ENCODE measurements at regions not wholly inside any gene's neighbourhood (a gene's known extent, or its start where the extent isn't known, plus 50 kb on each side); places are given as distances from the start of the nearest gene placed in this dataset.

- no peak for TF ChIP-seq YY1 (IDR thresholded peaks at IDR 0.05)
- no peak for TF ChIP-seq CTCF (IDR thresholded peaks at IDR 0.05; ENCODE audit: low read depth, low read length, missing input control)
- TF ChIP-seq ZBTB33 (IDR thresholded peaks at IDR 0.05): no peak
- TF ChIP-seq SP1 (IDR thresholded peaks at IDR 0.05): no peak
- no peak for TF ChIP-seq RAD21 (IDR thresholded peaks at IDR 0.05)
- TF ChIP-seq, protein P1, sequence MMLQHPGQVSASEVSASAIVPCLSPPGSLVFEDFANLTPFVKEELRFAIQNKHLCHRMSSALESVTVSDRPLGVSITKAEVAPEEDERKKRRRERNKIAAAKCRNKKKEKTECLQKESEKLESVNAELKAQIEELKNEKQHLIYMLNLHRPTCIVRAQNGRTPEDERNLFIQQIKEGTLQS (IDR thresholded peaks at IDR 0.05): no peak
- TF ChIP-seq, protein P2, sequence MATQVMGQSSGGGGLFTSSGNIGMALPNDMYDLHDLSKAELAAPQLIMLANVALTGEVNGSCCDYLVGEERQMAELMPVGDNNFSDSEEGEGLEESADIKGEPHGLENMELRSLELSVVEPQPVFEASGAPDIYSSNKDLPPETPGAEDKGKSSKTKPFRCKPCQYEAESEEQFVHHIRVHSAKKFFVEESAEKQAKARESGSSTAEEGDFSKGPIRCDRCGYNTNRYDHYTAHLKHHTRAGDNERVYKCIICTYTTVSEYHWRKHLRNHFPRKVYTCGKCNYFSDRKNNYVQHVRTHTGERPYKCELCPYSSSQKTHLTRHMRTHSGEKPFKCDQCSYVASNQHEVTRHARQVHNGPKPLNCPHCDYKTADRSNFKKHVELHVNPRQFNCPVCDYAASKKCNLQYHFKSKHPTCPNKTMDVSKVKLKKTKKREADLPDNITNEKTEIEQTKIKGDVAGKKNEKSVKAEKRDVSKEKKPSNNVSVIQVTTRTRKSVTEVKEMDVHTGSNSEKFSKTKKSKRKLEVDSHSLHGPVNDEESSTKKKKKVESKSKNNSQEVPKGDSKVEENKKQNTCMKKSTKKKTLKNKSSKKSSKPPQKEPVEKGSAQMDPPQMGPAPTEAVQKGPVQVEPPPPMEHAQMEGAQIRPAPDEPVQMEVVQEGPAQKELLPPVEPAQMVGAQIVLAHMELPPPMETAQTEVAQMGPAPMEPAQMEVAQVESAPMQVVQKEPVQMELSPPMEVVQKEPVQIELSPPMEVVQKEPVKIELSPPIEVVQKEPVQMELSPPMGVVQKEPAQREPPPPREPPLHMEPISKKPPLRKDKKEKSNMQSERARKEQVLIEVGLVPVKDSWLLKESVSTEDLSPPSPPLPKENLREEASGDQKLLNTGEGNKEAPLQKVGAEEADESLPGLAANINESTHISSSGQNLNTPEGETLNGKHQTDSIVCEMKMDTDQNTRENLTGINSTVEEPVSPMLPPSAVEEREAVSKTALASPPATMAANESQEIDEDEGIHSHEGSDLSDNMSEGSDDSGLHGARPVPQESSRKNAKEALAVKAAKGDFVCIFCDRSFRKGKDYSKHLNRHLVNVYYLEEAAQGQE (IDR thresholded peaks at IDR 0.05): no peak
- no peak for TF ChIP-seq TAF1 (conservative IDR thresholded peaks at IDR 0.05)
- no peak for TF ChIP-seq EGR1 (IDR thresholded peaks at IDR 0.05; ENCODE audit: low read depth in 2 of 2)
Observed at GRCh38 chr20:52914870-52915269, 57.3 kb upstream of the TSHZ2 start.
